ENCODE measurements at regions not wholly inside any gene's neighbourhood (a gene's known extent, or its start where the extent isn't known, plus 50 kb on each side); places are given as distances from the start of the nearest gene placed in this dataset.

DNA sequence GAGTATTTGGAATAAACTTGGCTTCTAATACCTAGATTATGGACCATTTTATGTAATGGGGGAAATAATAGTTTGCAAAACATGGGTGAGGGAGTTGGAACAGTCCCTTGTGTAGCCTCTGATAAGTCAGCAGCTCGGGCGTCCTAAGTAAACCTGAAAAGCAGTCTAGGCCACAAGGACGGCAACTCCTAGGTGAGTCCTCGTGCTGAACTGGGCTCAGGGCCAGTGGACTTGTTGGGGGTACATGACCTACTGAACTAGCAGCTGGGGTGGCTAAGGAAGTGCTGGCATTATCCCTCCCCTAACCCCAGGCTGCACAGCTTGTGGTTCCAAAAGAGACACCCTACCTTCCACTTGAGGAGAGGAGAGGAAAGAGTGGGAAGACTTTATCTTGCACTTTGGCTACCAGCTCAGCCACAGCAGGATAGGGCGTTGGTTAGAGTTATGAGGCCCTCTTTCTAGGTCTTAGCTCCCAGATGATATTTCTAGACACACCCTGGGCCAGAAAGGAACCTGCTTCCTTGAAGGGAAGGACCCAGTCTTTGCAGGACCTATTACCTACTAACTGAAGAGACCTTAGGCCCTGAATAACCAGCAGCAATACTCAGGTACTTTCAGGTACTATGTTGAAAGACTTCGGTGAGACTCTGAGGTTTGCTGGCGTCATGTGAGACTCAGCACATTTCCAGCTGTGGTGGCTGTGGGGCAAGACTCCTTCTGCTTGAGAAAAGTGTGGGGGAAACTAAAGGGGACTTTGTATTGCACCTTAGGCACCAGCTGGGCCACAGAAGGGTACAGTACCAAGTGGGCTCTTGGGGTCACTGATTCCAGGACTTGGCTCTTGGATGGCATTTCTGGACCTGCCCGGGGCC lies 71.0 kb downstream of the AQP4 start:
- Histone ChIP-seq H3K4me1 (no peaks in the 10 kb centered on the region), H3K27me3 (no peaks in the 10 kb centered on the region), H3K9me3 (no peaks in the 10 kb centered on the region), H3K36me3 (no peaks in the 10 kb centered on the region), H3K27ac (no peak overlapping the region), H3K4me3 (no peak overlapping the region)
- intact Hi-C loops (cut with DNase I), result no loop called here
- DNase-seq (no peak), ATAC-seq (no peak)
- TF ChIP-seq, protein P1, sequence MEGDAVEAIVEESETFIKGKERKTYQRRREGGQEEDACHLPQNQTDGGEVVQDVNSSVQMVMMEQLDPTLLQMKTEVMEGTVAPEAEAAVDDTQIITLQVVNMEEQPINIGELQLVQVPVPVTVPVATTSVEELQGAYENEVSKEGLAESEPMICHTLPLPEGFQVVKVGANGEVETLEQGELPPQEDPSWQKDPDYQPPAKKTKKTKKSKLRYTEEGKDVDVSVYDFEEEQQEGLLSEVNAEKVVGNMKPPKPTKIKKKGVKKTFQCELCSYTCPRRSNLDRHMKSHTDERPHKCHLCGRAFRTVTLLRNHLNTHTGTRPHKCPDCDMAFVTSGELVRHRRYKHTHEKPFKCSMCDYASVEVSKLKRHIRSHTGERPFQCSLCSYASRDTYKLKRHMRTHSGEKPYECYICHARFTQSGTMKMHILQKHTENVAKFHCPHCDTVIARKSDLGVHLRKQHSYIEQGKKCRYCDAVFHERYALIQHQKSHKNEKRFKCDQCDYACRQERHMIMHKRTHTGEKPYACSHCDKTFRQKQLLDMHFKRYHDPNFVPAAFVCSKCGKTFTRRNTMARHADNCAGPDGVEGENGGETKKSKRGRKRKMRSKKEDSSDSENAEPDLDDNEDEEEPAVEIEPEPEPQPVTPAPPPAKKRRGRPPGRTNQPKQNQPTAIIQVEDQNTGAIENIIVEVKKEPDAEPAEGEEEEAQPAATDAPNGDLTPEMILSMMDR (IDR thresholded peaks at IDR 0.05), result no peak

DNA sequence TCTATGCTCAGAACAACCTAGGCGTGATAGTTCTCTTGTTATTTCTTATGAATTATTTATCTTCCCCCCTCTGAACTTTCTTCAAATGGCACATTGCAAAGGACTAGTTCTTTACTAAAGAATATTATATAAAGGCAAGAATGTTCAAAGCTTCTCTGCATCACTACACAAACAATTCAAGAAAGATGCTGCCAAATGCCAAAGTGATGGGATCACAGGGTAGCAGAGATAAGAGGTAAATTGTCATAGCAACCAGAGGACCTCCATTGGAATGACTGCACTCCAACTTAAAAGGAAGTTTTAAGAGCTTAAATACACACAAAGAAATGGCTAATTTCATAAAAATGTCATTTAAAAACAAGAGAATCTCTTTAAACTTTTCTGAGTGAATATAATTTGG lies 72.8 kb downstream of the AQP4 start:
- Histone ChIP-seq H3K4me3 (no peak overlapping the region), H3K9me3 (no peaks in the 10 kb centered on the region), H3K27me3 (no peaks in the 10 kb centered on the region), H3K4me1 (no peaks in the 10 kb centered on the region), H3K36me3 (no peaks in the 10 kb centered on the region), H3K27ac (no peak overlapping the region)
- TF ChIP-seq, protein P1 (IDR thresholded peaks at IDR 0.05), result no peak
- intact Hi-C loops (cut with DNase I), result no loop called here
- DNase-seq, result no peak
- no peak for ATAC-seq

DNA sequence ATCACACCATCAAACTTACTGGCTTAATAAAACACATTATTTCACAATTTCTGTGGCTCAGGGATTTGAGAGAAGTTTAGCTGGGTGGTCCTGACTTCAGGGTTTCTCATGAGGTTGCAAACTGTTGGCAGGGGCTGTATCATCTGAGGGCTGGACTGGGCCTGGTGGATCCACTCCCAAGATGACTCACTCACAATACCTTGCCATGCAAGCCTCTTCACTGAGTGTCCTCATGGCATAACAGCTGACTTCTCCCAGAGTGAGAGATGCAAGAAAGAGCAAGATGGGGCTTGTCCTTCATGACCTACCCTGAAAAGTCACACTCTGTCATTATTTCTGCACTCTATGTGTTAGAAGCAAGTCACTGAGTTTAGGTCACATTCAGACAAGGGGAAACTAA lies 73.8 kb downstream of the AQP4 start:
- Histone ChIP-seq H3K4me1 (no peaks in the 10 kb centered on the region), H3K4me3 (no peak overlapping the region), H3K27me3 (no peaks in the 10 kb centered on the region), H3K36me3 (no peaks in the 10 kb centered on the region), H3K9me3 (no peaks in the 10 kb centered on the region), H3K27ac (no peak overlapping the region)
- DNase-seq (no peak), ATAC-seq (no peak)
- intact Hi-C loops (cut with DNase I), result no loop called here
- TF ChIP-seq, protein P1 (IDR thresholded peaks at IDR 0.05), result no peak

DNA sequence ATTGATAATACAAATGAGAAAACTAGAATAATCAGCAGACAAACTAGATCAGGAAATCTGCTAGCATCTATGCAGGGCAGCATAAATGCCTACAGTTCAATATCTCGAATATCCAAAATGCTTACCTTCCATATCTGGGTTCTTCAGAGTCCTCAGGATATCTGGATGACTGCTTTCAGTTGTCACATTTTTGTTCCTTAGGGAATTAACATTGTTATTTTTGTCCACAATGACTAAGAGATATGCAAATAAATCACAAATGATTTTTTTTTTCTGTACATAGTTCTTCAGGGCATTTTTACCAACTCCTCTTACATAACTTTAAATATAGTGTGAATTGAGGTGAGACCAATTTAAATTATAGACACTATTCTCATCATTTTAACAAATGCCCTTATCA lies 80.9 kb downstream of the AQP4 start:
- TF ChIP-seq, protein P1 (IDR thresholded peaks at IDR 0.05), result no peak
- no peaks in the 10 kb centered on the region for H3K27me3 ChIP-seq
- DNase-seq, result no peak
- intact Hi-C loops (cut with DNase I), result no loop called here
- no peak for ATAC-seq
- H3K27ac ChIP-seq, result no peak overlapping the region
- no peaks in the 10 kb centered on the region for H3K36me3 ChIP-seq
- H3K9me3 ChIP-seq, result no peaks in the 10 kb centered on the region
- no peaks in the 10 kb centered on the region for H3K4me1 ChIP-seq
- H3K4me3 ChIP-seq, result no peak overlapping the region

DNA sequence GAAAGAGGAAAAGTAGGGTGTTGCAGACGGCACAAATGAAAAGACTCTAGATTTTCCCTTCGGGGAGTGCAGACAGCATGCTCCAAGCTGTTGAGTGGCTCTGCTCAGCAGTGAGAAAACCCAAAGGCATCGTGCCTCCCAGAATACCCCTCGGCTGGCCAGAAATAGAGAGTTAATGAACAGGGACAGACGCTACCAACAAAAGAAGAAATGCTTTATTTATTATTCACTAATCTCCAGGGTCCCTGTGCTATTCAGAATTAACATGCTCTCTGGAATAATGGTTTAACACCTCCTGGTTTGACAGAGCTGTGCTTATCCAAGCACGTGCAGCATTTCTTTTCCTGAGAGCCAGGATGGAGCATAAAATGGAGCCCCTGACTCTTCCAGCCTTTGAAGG lies 82.3 kb downstream of the AQP4 start:
- ATAC-seq (no peak), DNase-seq (no peak)
- TF ChIP-seq, protein P1 (IDR thresholded peaks at IDR 0.05), result no peak
- Histone ChIP-seq H3K4me3 (no peak overlapping the region), H3K9me3 (no peaks in the 10 kb centered on the region), H3K36me3 (no peaks in the 10 kb centered on the region), H3K4me1 (no peaks in the 10 kb centered on the region), H3K27ac (no peak overlapping the region), H3K27me3 (no peaks in the 10 kb centered on the region)
- intact Hi-C loops (cut with DNase I), result no loop called here

Data from upper lobe of right lung (tissue), 1 donor.